ENCODE measurements at regions not wholly inside any gene's neighbourhood (a gene's known extent, or its start where the extent isn't known, plus 50 kb on each side); places are given as distances from the start of the nearest gene placed in this dataset.

DNA sequence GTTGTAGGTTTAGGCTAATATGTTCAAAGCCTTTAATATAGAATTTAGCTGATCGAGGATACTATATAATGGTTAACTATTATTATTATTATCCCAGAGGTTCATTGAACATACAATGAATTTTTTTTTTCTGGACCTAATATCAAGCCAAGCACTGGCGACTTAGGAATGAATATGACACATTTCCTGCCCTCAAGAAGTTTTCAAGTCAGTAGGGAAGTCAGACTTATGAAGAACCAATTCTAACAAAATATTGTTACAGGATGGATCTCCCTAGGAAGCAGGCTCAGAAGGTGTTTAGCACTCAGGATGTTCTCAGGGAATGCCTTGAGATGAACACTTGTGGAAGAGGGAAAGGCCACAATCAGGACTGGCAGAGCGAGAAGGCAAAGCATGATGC, 211.8 kb upstream of the FGGY start:
- no peak for TF ChIP-seq YY1 (IDR thresholded peaks at IDR 0.05; ENCODE audit: insufficient read depth, insufficient read length)
- TF ChIP-seq ZNF274 (IDR thresholded peaks at IDR 0.05; ENCODE audit: low read depth, low read length): no peak
